WTC11 (cell line): ENCODE measurements at regions not wholly inside any gene's neighbourhood (a gene's known extent, or its start where the extent isn't known, plus 50 kb on each side); places are given as distances from the start of the nearest gene placed in this dataset.
A peak's percentile ranks its signal among the peaks of the same experiment; 100 is the strongest.

Source experiments
- ATAC-seq: fragments of 200-7000 bp; cut with Tn5 transposase; 2 replicates; pipeline ENCODE4 v1.10.0; 2021; ENCODE audit warnings: mild to moderate bottlenecking, moderate library complexity
- CTCF ChIA-PET: fragments of 300-600 bp; sonication (Branson Sonifier 250); formaldehyde crosslinking; loops from one replicate; lab custom pipeline; 2021; ENCODE audit warnings: antibody characterized with exemption; lab: Charles Lee
- POLR2A ChIA-PET: fragments of 350-600 bp; sonication (Branson Sonifier 250); formaldehyde crosslinking; loops from one replicate; lab custom pipeline; 2021; ENCODE audit warnings: antibody characterized with exemption; lab: Charles Lee
- DNase-seq: peaks from one replicate; pipeline ENCODE4 v3.0.0; 2021; ENCODE audit warnings: low spot score
- H3K27ac Mint-ChIP-seq: 2 replicates; pipeline ENCODE4 v1.8.0; 2021; ENCODE audit warnings: mixed read lengths
- H3K27me3 Mint-ChIP-seq: 2 replicates; pipeline ENCODE4 v1.8.0; 2021; ENCODE audit warnings: low read depth, mild to moderate bottlenecking, moderate library complexity, mixed read lengths
- H3K36me3 Mint-ChIP-seq: 2 replicates; pipeline ENCODE4 v1.8.0; 2021; ENCODE audit warnings: mixed read lengths
- H3K4me1 Mint-ChIP-seq: 2 replicates; pipeline ENCODE4 v1.8.0; 2022; ENCODE audit warnings: mixed read lengths
- H3K4me3 Mint-ChIP-seq: 2 replicates; pipeline ENCODE4 v1.8.0; 2021; ENCODE audit warnings: mild to moderate bottlenecking, moderate library complexity, mixed read lengths
- H3K9me3 Mint-ChIP-seq: 2 replicates; pipeline ENCODE4 v1.8.0; 2021; ENCODE audit warnings: mixed read lengths
- ATF1 ChIP-seq: sonication (generic); formaldehyde crosslinking; IDR thresholded peaks from 2 replicates; pipeline ENCODE4 v1.8.1; 2023; ENCODE audit warnings: mild to moderate bottlenecking, moderate library complexity, missing genetic modification reagents
- ATF6 ChIP-seq: sonication (generic); formaldehyde crosslinking; IDR thresholded peaks from 2 replicates; pipeline ENCODE4 v1.8.1; 2023; ENCODE audit warnings: mild to moderate bottlenecking, missing genetic modification reagents
- CREM ChIP-seq: sonication (generic); formaldehyde crosslinking; IDR thresholded peaks from 2 replicates; pipeline ENCODE4 v1.8.1; 2022; ENCODE audit warnings: mild to moderate bottlenecking, missing genetic modification reagents, moderate library complexity
- GABPB1 ChIP-seq: sonication (generic); formaldehyde crosslinking; IDR thresholded peaks from 2 replicates; pipeline ENCODE4 v1.8.1; 2023; ENCODE audit warnings: mild to moderate bottlenecking, missing genetic modification reagents
- IRF1 ChIP-seq: sonication (generic); formaldehyde crosslinking; IDR thresholded peaks from 2 replicates; pipeline ENCODE4 v1.8.0; 2023; ENCODE audit warnings: missing genetic modification reagents
- MAX ChIP-seq: sonication (generic); formaldehyde crosslinking; IDR thresholded peaks from 2 replicates; pipeline ENCODE4 v1.8.0; 2022; ENCODE audit warnings: mild to moderate bottlenecking, missing genetic modification reagents
- MLX ChIP-seq: sonication (generic); formaldehyde crosslinking; IDR thresholded peaks from 2 replicates; pipeline ENCODE4 v1.8.1; 2023; ENCODE audit warnings: mild to moderate bottlenecking, missing genetic modification reagents, moderate library complexity
- PRDM15 ChIP-seq: sonication (generic); formaldehyde crosslinking; IDR thresholded peaks from 2 replicates; pipeline ENCODE4 v1.8.0; 2022; ENCODE audit warnings: missing genetic modification reagents
- SOX15 ChIP-seq: fragments of 250-450 bp; sonication (Bioruptor Pico); IDR thresholded peaks from 2 replicates; pipeline ENCODE4 v1.9.0; 2021; ENCODE audit warnings: mild to moderate bottlenecking
- ZMAT4 ChIP-seq: fragments of 250-450 bp; sonication (Bioruptor Pico); IDR thresholded peaks from 2 replicates; pipeline ENCODE4 v1.9.0; 2021; ENCODE audit warnings: mild to moderate bottlenecking
- ZNF121 ChIP-seq: sonication (generic); formaldehyde crosslinking; IDR thresholded peaks from 2 replicates; pipeline ENCODE4 v1.8.0; 2023; ENCODE audit warnings: missing genetic modification reagents
- ZNF138 ChIP-seq: sonication (generic); formaldehyde crosslinking; conservative IDR thresholded peaks from 2 replicates; pipeline ENCODE4 v1.8.1; 2022; ENCODE audit warnings: mild to moderate bottlenecking, moderate library complexity, missing genetic modification reagents
- ZNF317 ChIP-seq: sonication (generic); formaldehyde crosslinking; IDR thresholded peaks from 2 replicates; pipeline ENCODE4 v1.8.1; 2023; ENCODE audit warnings: low read depth, mild to moderate bottlenecking, moderate library complexity, missing genetic modification reagents, borderline replicate concordance
- ZNF396 ChIP-seq: fragments of 250-450 bp; sonication (Bioruptor Pico); IDR thresholded peaks from 2 replicates; pipeline ENCODE4 v1.8.0; 2021; ENCODE audit warnings: mild to moderate bottlenecking, moderate library complexity, borderline replicate concordance
- ZNF416 ChIP-seq: fragments of 250-450 bp; sonication (Bioruptor Pico); IDR thresholded peaks from 2 replicates; pipeline ENCODE4 v1.9.0; 2021; ENCODE audit warnings: mild to moderate bottlenecking, inconsistent platforms
- TF ChIP-seq, protein P1 (sequence below): fragments of 250-450 bp; sonication (Bioruptor Pico); IDR thresholded peaks from 2 replicates; pipeline ENCODE4 v2.1.2; 2022; ENCODE audit warnings: mild to moderate bottlenecking, moderate library complexity
- TF ChIP-seq, protein P2 (sequence below): sonication (generic); formaldehyde crosslinking; IDR thresholded peaks from 2 replicates; pipeline ENCODE4 v1.8.0; 2022; ENCODE audit warnings: mild to moderate bottlenecking, missing genetic modification reagents

DNA sequence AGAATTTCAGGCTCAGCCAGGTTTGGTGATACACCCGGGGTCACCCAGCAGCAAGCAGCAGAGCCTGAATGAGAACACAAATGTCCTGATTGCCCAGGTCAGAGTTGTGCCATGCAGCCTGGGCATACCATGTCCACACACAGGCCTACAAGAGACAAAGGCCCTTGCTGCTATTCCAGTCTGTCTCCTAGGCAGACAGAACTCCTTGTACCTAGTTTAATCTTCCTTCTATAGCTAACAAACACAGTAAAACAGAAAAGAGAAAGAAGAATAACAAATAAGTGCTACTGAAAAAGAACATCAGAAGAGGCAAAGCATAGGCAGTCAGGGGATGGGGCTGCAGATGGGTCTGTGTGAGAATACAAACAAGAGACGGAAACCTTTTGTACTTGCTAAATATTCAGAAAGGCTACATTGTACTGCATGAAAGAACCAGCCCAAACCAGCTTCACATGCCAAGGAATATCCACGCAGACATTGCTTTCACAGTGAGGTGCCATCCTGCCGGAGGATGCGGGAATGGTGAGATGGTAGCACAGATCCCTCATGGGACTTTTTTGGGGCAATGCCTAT is 401.7 kb downstream of the OMA1 start:
- Mint-ChIP-seq H3K36me3 (peaks cover 6% of the 10 kb centered on the region), H3K27me3 (peaks cover 3% of the 10 kb centered on the region; the same call in 1 of the 2 replicates), H3K4me3 (no peak overlapping the region), H3K27ac (peak overlapping the region; percentile 19; the same call in 1 of the 2 replicates), H3K9me3 (peaks cover 27% of the 10 kb centered on the region), H3K4me1 (peaks cover 3% of the 10 kb centered on the region; the same call in 1 of the 2 replicates)
- POLR2A ChIA-PET = interaction anchor here (0.7 kb wide), 1 partner anchor 12 kb away, joined by 3 read pairs; no protein-coding TSS in a partner anchor
- DNase-seq = no peak
- no peak; the same call in 1 of the 2 replicates for ATAC-seq
- no peak for TF ChIP-seq IRF1 (CRISPR knock-in tag)
- TF ChIP-seq ZNF121 (CRISPR knock-in tag) = no peak
- TF ChIP-seq SOX15 = no peak
- TF ChIP-seq MAX (CRISPR knock-in tag) = no peak
- TF ChIP-seq ATF1 (CRISPR knock-in tag) = no peak
- TF ChIP-seq ATF6 (CRISPR knock-in tag) = no peak
- TF ChIP-seq, protein P1, sequence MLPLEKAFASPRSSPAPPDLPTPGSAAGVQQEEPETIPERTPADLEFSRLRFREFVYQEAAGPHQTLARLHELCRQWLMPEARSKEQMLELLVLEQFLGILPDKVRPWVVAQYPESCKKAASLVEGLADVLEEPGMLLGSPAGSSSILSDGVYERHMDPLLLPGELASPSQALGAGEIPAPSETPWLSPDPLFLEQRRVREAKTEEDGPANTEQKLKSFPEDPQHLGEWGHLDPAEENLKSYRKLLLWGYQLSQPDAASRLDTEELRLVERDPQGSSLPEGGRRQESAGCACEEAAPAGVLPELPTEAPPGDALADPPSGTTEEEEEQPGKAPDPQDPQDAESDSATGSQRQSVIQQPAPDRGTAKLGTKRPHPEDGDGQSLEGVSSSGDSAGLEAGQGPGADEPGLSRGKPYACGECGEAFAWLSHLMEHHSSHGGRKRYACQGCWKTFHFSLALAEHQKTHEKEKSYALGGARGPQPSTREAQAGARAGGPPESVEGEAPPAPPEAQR (CRISPR knock-in tag) = no peak
- TF ChIP-seq ZNF317 = no peak
- TF ChIP-seq GABPB1 (CRISPR knock-in tag) = no peak
- no peak for TF ChIP-seq CREM (CRISPR knock-in tag)
- TF ChIP-seq PRDM15 = no peak
- no peak for TF ChIP-seq ZNF138 (CRISPR knock-in tag)
- TF ChIP-seq ZMAT4 (CRISPR knock-in tag) = no peak
- no peak for TF ChIP-seq MLX (CRISPR knock-in tag)
- TF ChIP-seq ZNF396 (CRISPR knock-in tag) = no peak
- TF ChIP-seq, protein P2, sequence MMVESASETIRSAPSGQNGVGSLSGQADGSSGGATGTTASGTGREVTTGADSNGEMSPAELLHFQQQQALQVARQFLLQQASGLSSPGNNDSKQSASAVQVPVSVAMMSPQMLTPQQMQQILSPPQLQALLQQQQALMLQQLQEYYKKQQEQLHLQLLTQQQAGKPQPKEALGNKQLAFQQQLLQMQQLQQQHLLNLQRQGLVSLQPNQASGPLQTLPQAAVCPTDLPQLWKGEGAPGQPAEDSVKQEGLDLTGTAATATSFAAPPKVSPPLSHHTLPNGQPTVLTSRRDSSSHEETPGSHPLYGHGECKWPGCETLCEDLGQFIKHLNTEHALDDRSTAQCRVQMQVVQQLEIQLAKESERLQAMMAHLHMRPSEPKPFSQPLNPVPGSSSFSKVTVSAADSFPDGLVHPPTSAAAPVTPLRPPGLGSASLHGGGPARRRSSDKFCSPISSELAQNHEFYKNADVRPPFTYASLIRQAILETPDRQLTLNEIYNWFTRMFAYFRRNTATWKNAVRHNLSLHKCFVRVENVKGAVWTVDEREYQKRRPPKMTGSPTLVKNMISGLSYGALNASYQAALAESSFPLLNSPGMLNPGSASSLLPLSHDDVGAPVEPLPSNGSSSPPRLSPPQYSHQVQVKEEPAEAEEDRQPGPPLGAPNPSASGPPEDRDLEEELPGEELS (CRISPR knock-in tag) = no peak
- TF ChIP-seq ZNF416 = no peak
- CTCF ChIA-PET = interaction anchor here (1.1 to 1.8 kb wide), 3 partner anchors 10 to 19 kb away, joined by 3 to 5 read pairs (median 3); no protein-coding TSS in a partner anchor
